ENCODE measurements at regions not wholly inside any gene's neighbourhood (a gene's known extent, or its start where the extent isn't known, plus 50 kb on each side); places are given as distances from the start of the nearest gene placed in this dataset.

GRCh38 chr11:134756811-134757540 is 344.9 kb upstream of the B3GAT1 start (continued):
- TF ChIP-seq EP300 (IDR thresholded peaks at IDR 0.05; ENCODE audit: borderline replicate concordance in 1 of 2, low read depth in 2 of 2, low read length in 2 of 2) (no peak), ASH2L (IDR thresholded peaks at IDR 0.05; ENCODE audit: low read length) (no peak), CHD2 (IDR thresholded peaks at IDR 0.05; ENCODE audit: low read length) (no peak)
